Glutamatergic neuron (in vitro differentiated cells): ENCODE measurements at regions not wholly inside any gene's neighbourhood (a gene's known extent, or its start where the extent isn't known, plus 50 kb on each side); places are given as distances from the start of the nearest gene placed in this dataset.
"Not testable (repeated sequence)": the region's sequence is repeated elsewhere in the genome, so short reads cannot be mapped to it uniquely, and the experiment has no call there.

Source experiments
- DNase-seq: peaks from one replicate; pipeline ENCODE4 v3.0.0; 2022
- H3K27ac Mint-ChIP-seq: one replicate; pipeline ENCODE4 v1.8.0; 2020; ENCODE audit warnings: mild to moderate bottlenecking, mixed read lengths, inconsistent platforms; ENCODE audit not compliant: unreplicated experiment
- H3K27me3 Mint-ChIP-seq: one replicate; pipeline ENCODE4 v1.8.0; 2020; ENCODE audit warnings: mild to moderate bottlenecking, moderate library complexity, mixed read lengths, inconsistent platforms; ENCODE audit not compliant: unreplicated experiment
- H3K36me3 Mint-ChIP-seq: one replicate; pipeline ENCODE4 v1.8.0; 2020; ENCODE audit warnings: mild to moderate bottlenecking, mixed read lengths, inconsistent platforms; ENCODE audit not compliant: unreplicated experiment
- H3K4me1 Mint-ChIP-seq: one replicate; pipeline ENCODE4 v1.8.0; 2020; ENCODE audit warnings: mild to moderate bottlenecking, low read depth, mixed read lengths, inconsistent platforms; ENCODE audit not compliant: unreplicated experiment
- H3K4me3 Mint-ChIP-seq: one replicate; pipeline ENCODE4 v1.8.0; 2020; ENCODE audit warnings: mild to moderate bottlenecking, mixed read lengths, inconsistent platforms; ENCODE audit not compliant: unreplicated experiment
- H3K9me3 Mint-ChIP-seq: one replicate; pipeline ENCODE4 v1.8.0; 2020; ENCODE audit warnings: mild to moderate bottlenecking, moderate library complexity, mixed read lengths, inconsistent platforms; ENCODE audit not compliant: unreplicated experiment
- TF ChIP-seq, protein P1 (sequence below): fragments of 200-600 bp; sonication (generic); IDR thresholded peaks from one replicate; pipeline ENCODE4 v1.5.0; 2021; ENCODE audit not compliant: partially characterized antibody, unreplicated experiment

DNA sequence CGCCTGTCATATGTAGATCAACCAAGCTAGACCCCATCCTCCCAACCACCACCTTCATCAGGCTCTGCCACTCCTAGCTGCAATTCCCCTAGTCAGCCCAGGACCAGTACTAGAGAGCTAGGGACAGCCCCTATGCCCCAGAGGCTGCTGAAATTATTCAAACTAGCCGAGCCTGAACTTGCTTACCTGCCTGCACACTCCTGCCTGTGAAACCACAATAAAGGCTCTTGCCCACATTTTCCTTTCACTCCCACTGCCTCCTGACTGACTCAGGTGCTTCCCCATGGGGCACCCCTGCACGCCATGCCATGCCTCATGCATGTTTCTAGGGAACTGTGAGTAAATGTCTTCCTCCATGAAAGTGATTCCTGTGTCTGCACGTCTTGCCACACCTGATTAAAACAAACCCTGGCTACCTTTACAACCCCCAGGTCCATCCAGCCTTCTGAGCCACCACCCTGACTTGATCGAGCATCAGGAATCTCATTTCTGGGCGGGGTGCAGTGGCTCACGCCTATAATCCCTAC is 66.5 kb upstream of the IER3 start:
- H3K27me3 Mint-ChIP-seq: no peaks in the 10 kb centered on the region
- no peaks in the 10 kb centered on the region for H3K4me1 Mint-ChIP-seq
- no peaks in the 10 kb centered on the region for H3K9me3 Mint-ChIP-seq
- H3K27ac Mint-ChIP-seq: no peak overlapping the region
- DNase-seq: no peak
- no peak overlapping the region for H3K4me3 Mint-ChIP-seq
- H3K36me3 Mint-ChIP-seq: no peaks in the 10 kb centered on the region
- TF ChIP-seq, protein P1, sequence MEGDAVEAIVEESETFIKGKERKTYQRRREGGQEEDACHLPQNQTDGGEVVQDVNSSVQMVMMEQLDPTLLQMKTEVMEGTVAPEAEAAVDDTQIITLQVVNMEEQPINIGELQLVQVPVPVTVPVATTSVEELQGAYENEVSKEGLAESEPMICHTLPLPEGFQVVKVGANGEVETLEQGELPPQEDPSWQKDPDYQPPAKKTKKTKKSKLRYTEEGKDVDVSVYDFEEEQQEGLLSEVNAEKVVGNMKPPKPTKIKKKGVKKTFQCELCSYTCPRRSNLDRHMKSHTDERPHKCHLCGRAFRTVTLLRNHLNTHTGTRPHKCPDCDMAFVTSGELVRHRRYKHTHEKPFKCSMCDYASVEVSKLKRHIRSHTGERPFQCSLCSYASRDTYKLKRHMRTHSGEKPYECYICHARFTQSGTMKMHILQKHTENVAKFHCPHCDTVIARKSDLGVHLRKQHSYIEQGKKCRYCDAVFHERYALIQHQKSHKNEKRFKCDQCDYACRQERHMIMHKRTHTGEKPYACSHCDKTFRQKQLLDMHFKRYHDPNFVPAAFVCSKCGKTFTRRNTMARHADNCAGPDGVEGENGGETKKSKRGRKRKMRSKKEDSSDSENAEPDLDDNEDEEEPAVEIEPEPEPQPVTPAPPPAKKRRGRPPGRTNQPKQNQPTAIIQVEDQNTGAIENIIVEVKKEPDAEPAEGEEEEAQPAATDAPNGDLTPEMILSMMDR: no peak

DNA sequence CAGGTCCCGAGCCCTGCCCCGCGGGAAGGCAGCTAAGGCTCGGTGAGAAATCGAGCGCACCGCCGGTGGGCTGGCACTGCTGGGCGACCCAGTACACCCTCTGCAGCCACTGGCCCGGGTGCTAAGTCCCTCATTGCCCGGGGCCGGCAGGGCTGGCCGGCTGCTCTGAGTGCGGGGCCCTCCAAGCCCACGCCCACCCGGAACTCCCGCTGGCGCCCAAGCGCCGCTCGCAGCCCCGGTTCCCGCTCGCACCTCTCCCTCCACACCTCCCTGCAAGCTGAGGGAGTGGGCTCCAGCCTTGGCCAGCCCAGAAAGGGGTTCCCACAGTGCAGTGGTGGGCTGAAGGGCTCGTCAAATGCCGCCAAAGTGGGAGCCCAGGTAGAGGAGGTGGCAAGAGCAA is 63.2 kb upstream of the IER3 start:
- not testable (repeated sequence) for H3K4me3 Mint-ChIP-seq, H3K27ac Mint-ChIP-seq, H3K36me3 Mint-ChIP-seq, H3K27me3 Mint-ChIP-seq, H3K4me1 Mint-ChIP-seq, DNase-seq, H3K9me3 Mint-ChIP-seq

DNA sequence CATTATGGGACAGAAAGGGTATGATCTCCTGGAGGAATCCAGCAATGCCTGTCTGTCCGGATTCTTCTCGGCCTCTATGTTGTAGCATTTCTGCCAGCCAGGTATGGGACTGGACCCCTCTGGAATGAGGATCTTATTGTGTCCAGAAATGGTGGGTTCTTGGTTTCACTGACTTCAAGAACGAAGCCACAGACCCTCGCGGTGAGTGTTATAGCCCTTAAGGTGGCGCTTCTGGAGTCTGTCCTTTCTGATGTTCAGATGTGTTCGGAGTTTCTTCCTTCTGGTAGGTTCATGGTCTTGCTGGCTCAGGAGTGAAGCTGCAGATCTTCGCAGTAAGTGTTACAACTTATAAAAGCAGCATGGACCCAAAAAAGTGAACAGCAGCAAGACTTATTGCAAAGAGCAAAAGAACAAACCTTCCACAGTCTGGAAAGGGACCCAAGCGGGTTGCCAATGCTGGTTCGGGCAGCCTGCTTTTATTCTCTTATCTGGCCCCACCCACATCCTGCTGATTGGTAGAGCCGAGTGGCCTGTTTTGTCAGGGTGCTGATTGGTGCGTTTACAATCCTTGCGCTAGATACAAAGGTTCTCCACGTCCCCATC is 62.3 kb upstream of the IER3 start:
- no peak for DNase-seq
- H3K36me3 Mint-ChIP-seq: no peaks in the 10 kb centered on the region
- TF ChIP-seq, protein P1: no peak
- no peaks in the 10 kb centered on the region for H3K9me3 Mint-ChIP-seq
- H3K4me3 Mint-ChIP-seq: no peak overlapping the region
- H3K27ac Mint-ChIP-seq: no peak overlapping the region
- H3K27me3 Mint-ChIP-seq: no peaks in the 10 kb centered on the region
- no peaks in the 10 kb centered on the region for H3K4me1 Mint-ChIP-seq

DNA sequence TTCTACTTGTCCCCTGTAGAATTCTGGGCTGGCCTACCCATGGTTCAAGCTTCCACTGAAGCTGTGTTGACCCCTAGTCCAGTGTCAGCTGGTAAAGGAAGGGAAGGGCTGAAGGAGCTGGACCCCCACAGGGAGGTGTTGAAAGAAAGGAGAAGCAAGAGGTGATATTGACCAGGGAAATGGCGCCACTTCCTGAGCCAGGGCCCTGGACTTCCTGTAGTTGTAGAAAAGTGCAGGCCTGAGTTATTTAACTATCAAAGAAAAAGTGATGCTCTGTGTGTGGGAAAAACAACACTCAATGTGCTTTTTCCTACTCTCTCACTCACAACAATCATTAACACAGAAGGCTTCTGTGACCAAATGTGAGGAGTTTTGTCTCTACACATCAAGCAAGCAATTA is 60.0 kb upstream of the IER3 start:
- H3K27ac Mint-ChIP-seq: no peak overlapping the region
- DNase-seq: no peak

DNA sequence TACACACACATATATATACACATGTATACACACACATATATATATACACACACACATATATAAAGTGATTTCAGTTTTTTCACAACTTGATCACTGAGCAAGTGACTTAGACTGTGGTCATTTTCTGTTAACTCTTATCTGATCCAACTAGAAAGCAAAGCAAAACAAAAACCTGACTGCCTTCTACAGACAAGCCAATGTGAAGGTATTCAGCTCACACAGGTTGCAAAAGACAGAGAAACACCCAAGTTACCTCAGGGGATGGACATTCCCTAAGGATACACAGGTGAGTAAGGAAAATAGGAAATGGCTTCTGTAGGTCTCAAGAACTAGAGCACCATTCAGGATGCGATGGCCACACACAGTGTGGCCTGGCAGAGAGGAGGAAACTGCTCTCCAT is 58.4 kb upstream of the IER3 start:
- Mint-ChIP-seq H3K27me3 (peaks cover 3% of the 10 kb centered on the region), H3K4me3 (no peak overlapping the region), H3K4me1 (no peaks in the 10 kb centered on the region), H3K9me3 (no peaks in the 10 kb centered on the region), H3K27ac (no peak overlapping the region), H3K36me3 (no peaks in the 10 kb centered on the region)
- DNase-seq: no peak
- TF ChIP-seq, protein P1: no peak

More for the DNA sequence above, 60.0 kb upstream of the IER3 start:
- peaks cover 3% of the 10 kb centered on the region for H3K27me3 Mint-ChIP-seq
- no peak overlapping the region for H3K4me3 Mint-ChIP-seq
- TF ChIP-seq, protein P1: no peak
- no peaks in the 10 kb centered on the region for H3K4me1 Mint-ChIP-seq
- H3K36me3 Mint-ChIP-seq: no peaks in the 10 kb centered on the region
- H3K9me3 Mint-ChIP-seq: no peaks in the 10 kb centered on the region
